ENCODE measurements at regions not wholly inside any gene's neighbourhood (a gene's known extent, or its start where the extent isn't known, plus 50 kb on each side); places are given as distances from the start of the nearest gene placed in this dataset.

- TF ChIP-seq HDGF (IDR thresholded peaks at IDR 0.05; ENCODE audit: borderline replicate concordance) (no peak), FOXA1 (IDR thresholded peaks at IDR 0.05) (no peak), FOXK2 (IDR thresholded peaks at IDR 0.05) (no peak)
Measured at GRCh38 chr1:98368995-98369394, 292.5 kb upstream of the SNX7 start.
